ENCODE measurements at regions not wholly inside any gene's neighbourhood (a gene's known extent, or its start where the extent isn't known, plus 50 kb on each side); places are given as distances from the start of the nearest gene placed in this dataset.

GRCh38 chrX:43225626-43226328 lies 430.3 kb upstream of the MAOA start:
- Histone ChIP-seq H3K9me2 (replicated peaks; ENCODE audit: insufficient read depth, low read length) (no peaks in the 10 kb centered on the region), H3K27me3 (replicated peaks; ENCODE audit: insufficient read depth, low read length) (no peaks in the 10 kb centered on the region), H3K36me3 (replicated peaks; ENCODE audit: insufficient read depth, low read length) (no peaks in the 10 kb centered on the region), H3K9ac (ENCODE audit: low read length) (no peak overlapping the region), H2AFZ (ENCODE audit: low read length) (no peak overlapping the region), H3K4me1 (ENCODE audit: low read length) (no peaks in the 10 kb centered on the region), H4K20me1 (ENCODE audit: insufficient read depth, low read length) (no peaks in the 10 kb centered on the region), H3K4me3 (ENCODE audit: low read length) (no peak overlapping the region), H3K4me2 (ENCODE audit: low read depth, low read length) (no peak overlapping the region), H3K9me3 (replicated peaks; ENCODE audit: insufficient read depth, low read length) (no peaks in the 10 kb centered on the region), H3K79me2 (ENCODE audit: low read length) (no peaks in the 10 kb centered on the region), H3K27ac (ENCODE audit: low read length) (no peak overlapping the region), H3F3A (ENCODE audit: insufficient read depth, low read length) (no peaks in the 10 kb centered on the region)
- TF ChIP-seq EZH2phosphoT487 (IDR thresholded peaks at IDR 0.05; ENCODE audit: low read length) (no peak), EZH2 (optimal IDR thresholded peaks at IDR 0.05; ENCODE audit: low read depth, low read length) (no peak)
- TF ChIP-seq, protein P1, sequence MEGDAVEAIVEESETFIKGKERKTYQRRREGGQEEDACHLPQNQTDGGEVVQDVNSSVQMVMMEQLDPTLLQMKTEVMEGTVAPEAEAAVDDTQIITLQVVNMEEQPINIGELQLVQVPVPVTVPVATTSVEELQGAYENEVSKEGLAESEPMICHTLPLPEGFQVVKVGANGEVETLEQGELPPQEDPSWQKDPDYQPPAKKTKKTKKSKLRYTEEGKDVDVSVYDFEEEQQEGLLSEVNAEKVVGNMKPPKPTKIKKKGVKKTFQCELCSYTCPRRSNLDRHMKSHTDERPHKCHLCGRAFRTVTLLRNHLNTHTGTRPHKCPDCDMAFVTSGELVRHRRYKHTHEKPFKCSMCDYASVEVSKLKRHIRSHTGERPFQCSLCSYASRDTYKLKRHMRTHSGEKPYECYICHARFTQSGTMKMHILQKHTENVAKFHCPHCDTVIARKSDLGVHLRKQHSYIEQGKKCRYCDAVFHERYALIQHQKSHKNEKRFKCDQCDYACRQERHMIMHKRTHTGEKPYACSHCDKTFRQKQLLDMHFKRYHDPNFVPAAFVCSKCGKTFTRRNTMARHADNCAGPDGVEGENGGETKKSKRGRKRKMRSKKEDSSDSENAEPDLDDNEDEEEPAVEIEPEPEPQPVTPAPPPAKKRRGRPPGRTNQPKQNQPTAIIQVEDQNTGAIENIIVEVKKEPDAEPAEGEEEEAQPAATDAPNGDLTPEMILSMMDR (IDR thresholded peaks at IDR 0.05; ENCODE audit: low read length), result no peak
- no peak for DNase-seq

GRCh38 chrX:43238461-43238945 lies 417.6 kb upstream of the MAOA start:
- no peaks in the 10 kb centered on the region for H3K4me1 ChIP-seq (ENCODE audit: low read length)
- no peak overlapping the region for H3K4me2 ChIP-seq (ENCODE audit: low read depth, low read length)
- no peaks in the 10 kb centered on the region for H3K36me3 ChIP-seq (replicated peaks; ENCODE audit: insufficient read depth, low read length)
- no peak for DNase-seq
- no peak overlapping the region for H3K27ac ChIP-seq (ENCODE audit: low read length)
- no peaks in the 10 kb centered on the region for H4K20me1 ChIP-seq (ENCODE audit: insufficient read depth, low read length)
- no peaks in the 10 kb centered on the region for H3K79me2 ChIP-seq (ENCODE audit: low read length)
- no peak for TF ChIP-seq EZH2phosphoT487 (IDR thresholded peaks at IDR 0.05; ENCODE audit: low read length)
- TF ChIP-seq, protein P1 (IDR thresholded peaks at IDR 0.05; ENCODE audit: low read length), result no peak
- TF ChIP-seq EZH2 (optimal IDR thresholded peaks at IDR 0.05; ENCODE audit: low read depth, low read length), result no peak
- no peak overlapping the region for H3K4me3 ChIP-seq (ENCODE audit: low read length)
- no peaks in the 10 kb centered on the region for H3K27me3 ChIP-seq (replicated peaks; ENCODE audit: insufficient read depth, low read length)
- H3K9ac ChIP-seq (ENCODE audit: low read length), result no peak overlapping the region
- no peaks in the 10 kb centered on the region for H3K9me3 ChIP-seq (replicated peaks; ENCODE audit: insufficient read depth, low read length)
- no peak overlapping the region for H2AFZ ChIP-seq (ENCODE audit: low read length)
- H3K9me2 ChIP-seq (replicated peaks; ENCODE audit: insufficient read depth, low read length), result no peaks in the 10 kb centered on the region
- H3F3A ChIP-seq (ENCODE audit: insufficient read depth, low read length), result no peaks in the 10 kb centered on the region

DNA sequence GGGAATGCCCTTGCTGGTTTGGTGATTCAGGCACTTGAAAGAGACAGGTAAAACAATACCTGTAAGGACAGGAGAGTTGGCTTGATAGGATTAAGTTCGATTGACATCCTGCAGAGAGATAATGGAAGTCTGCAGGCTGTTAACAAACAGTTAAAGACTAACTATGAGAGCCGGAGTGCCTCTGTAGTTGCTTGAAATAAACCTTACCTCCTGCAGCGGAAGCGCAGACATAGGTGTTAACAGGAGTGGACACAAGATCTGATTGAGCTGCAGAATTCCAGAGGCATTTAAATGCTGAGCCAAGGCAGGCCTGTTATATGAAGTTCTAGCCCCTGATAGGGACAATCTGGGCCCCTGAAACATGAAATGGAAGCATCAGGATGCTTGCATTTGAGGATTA lies 416.7 kb upstream of the MAOA start:
- H3K36me3 ChIP-seq (replicated peaks; ENCODE audit: insufficient read depth, low read length), result no peaks in the 10 kb centered on the region
- no peaks in the 10 kb centered on the region for H3K9me3 ChIP-seq (replicated peaks; ENCODE audit: insufficient read depth, low read length)
- no peak for DNase-seq
- H3K4me3 ChIP-seq (ENCODE audit: low read length), result no peak overlapping the region
- no peak overlapping the region for H3K9ac ChIP-seq (ENCODE audit: low read length)
- no peaks in the 10 kb centered on the region for H4K20me1 ChIP-seq (ENCODE audit: insufficient read depth, low read length)
- no peaks in the 10 kb centered on the region for H3K4me1 ChIP-seq (ENCODE audit: low read length)
- no peak overlapping the region for H2AFZ ChIP-seq (ENCODE audit: low read length)
- H3K27me3 ChIP-seq (replicated peaks; ENCODE audit: insufficient read depth, low read length), result no peaks in the 10 kb centered on the region
- H3K4me2 ChIP-seq (ENCODE audit: low read depth, low read length), result no peak overlapping the region
- H3K27ac ChIP-seq (ENCODE audit: low read length), result no peak overlapping the region
- TF ChIP-seq EZH2phosphoT487 (IDR thresholded peaks at IDR 0.05; ENCODE audit: low read length) (no peak), EZH2 (optimal IDR thresholded peaks at IDR 0.05; ENCODE audit: low read depth, low read length) (no peak)
- TF ChIP-seq, protein P1 (IDR thresholded peaks at IDR 0.05; ENCODE audit: low read length), result no peak
- no peaks in the 10 kb centered on the region for H3K9me2 ChIP-seq (replicated peaks; ENCODE audit: insufficient read depth, low read length)
- H3F3A ChIP-seq (ENCODE audit: insufficient read depth, low read length), result no peaks in the 10 kb centered on the region
- no peaks in the 10 kb centered on the region for H3K79me2 ChIP-seq (ENCODE audit: low read length)
